IMR-90 (cell line): ENCODE measurements at regions not wholly inside any gene's neighbourhood (a gene's known extent, or its start where the extent isn't known, plus 50 kb on each side); places are given as distances from the start of the nearest gene placed in this dataset.

ENCODE experiments used
- BHLHE40 ChIP-seq: fragments of 150-350 bp; IDR thresholded peaks from 2 replicates; pipeline ENCODE4 v1.6.1; 2016; ENCODE audit warnings: mild to moderate bottlenecking, low read depth, low read length
- CEBPB ChIP-seq: IDR thresholded peaks from 2 replicates; pipeline ENCODE4 v1.6.1; 2012; ENCODE audit warnings: low read depth, low read length, improper control_type of control experiment
- ELK1 ChIP-seq: fragments of 150-350 bp; IDR thresholded peaks from 2 replicates; pipeline ENCODE4 v1.6.1; 2016; ENCODE audit warnings: low read depth, mild to moderate bottlenecking, low read length, moderate library complexity, borderline replicate concordance
- FOS ChIP-seq: fragments of 150-350 bp; IDR thresholded peaks from 2 replicates; pipeline ENCODE4 v1.6.1; 2016; ENCODE audit warnings: low read depth, low read length
- MAFK ChIP-seq: IDR thresholded peaks from 2 replicates; pipeline ENCODE4 v1.6.1; 2012; ENCODE audit warnings: low read depth, low read length, improper control_type of control experiment
- MAZ ChIP-seq: IDR thresholded peaks from 2 replicates; pipeline ENCODE4 v1.6.1; 2012; ENCODE audit warnings: low read depth, mild to moderate bottlenecking, low read length, improper control_type of control experiment, moderate library complexity, borderline replicate concordance
- MXI1 ChIP-seq: IDR thresholded peaks from 2 replicates; pipeline ENCODE4 v1.6.1; 2012; ENCODE audit warnings: low read depth, mild to moderate bottlenecking, low read length, moderate library complexity, borderline replicate concordance
- POLR2A ChIP-seq: IDR thresholded peaks from 2 replicates; pipeline ENCODE4 v1.6.1; 2012; ENCODE audit warnings: mild to moderate bottlenecking, low read depth, low read length
- RAD21 ChIP-seq: IDR thresholded peaks from 2 replicates; pipeline ENCODE4 v1.6.1; 2012; ENCODE audit warnings: low read length, improper control_type of control experiment
- RCOR1 ChIP-seq: IDR thresholded peaks from 2 replicates; pipeline ENCODE4 v1.6.1; 2012; ENCODE audit warnings: mild to moderate bottlenecking, low read length, improper control_type of control experiment; ENCODE audit not compliant: insufficient replicate concordance
- RFX5 ChIP-seq: IDR thresholded peaks from 2 replicates; pipeline ENCODE4 v1.8.0; 2012; ENCODE audit warnings: low read depth, mild to moderate bottlenecking, low read length, moderate library complexity
- SMC3 ChIP-seq: fragments of 150-350 bp; IDR thresholded peaks from 2 replicates; pipeline ENCODE4 v1.6.1; 2016; ENCODE audit warnings: low read depth, mild to moderate bottlenecking, antibody characterized with exemption, low read length, moderate library complexity
- TF ChIP-seq, protein P1 (sequence below): fragments of 150-350 bp; IDR thresholded peaks from 2 replicates; pipeline ENCODE4 v1.6.1; 2017; ENCODE audit warnings: mild to moderate bottlenecking, antibody characterized with exemption, low read length, low read depth
- TF ChIP-seq, protein P2 (sequence below): conservative IDR thresholded peaks from 2 replicates; pipeline ENCODE4 v1.5.1; 2012; ENCODE audit warnings: mild to moderate bottlenecking, low read depth, low read length, improper control_type of control experiment

- TF ChIP-seq MAZ (no peak), RAD21 (no peak), ELK1 (no peak), MXI1 (no peak), POLR2A (no peak), SMC3 (no peak), MAFK (no peak), CEBPB (no peak), RCOR1 (no peak), RFX5 (no peak), BHLHE40 (no peak), FOS (no peak)
- TF ChIP-seq, protein P1, sequence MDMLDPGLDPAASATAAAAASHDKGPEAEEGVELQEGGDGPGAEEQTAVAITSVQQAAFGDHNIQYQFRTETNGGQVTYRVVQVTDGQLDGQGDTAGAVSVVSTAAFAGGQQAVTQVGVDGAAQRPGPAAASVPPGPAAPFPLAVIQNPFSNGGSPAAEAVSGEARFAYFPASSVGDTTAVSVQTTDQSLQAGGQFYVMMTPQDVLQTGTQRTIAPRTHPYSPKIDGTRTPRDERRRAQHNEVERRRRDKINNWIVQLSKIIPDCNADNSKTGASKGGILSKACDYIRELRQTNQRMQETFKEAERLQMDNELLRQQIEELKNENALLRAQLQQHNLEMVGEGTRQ: no peak
- TF ChIP-seq, protein P2, sequence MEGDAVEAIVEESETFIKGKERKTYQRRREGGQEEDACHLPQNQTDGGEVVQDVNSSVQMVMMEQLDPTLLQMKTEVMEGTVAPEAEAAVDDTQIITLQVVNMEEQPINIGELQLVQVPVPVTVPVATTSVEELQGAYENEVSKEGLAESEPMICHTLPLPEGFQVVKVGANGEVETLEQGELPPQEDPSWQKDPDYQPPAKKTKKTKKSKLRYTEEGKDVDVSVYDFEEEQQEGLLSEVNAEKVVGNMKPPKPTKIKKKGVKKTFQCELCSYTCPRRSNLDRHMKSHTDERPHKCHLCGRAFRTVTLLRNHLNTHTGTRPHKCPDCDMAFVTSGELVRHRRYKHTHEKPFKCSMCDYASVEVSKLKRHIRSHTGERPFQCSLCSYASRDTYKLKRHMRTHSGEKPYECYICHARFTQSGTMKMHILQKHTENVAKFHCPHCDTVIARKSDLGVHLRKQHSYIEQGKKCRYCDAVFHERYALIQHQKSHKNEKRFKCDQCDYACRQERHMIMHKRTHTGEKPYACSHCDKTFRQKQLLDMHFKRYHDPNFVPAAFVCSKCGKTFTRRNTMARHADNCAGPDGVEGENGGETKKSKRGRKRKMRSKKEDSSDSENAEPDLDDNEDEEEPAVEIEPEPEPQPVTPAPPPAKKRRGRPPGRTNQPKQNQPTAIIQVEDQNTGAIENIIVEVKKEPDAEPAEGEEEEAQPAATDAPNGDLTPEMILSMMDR: no peak
These were observed 1382.3 kb downstream of the RAPGEF2 start for GRCh38 chr4:160485071-160485687.
